Ovary (tissue), 3 donors: ENCODE measurements at regions not wholly inside any gene's neighbourhood (a gene's known extent, or its start where the extent isn't known, plus 50 kb on each side); places are given as distances from the start of the nearest gene placed in this dataset.

Experiments
- POLR2A ChIP-seq: fragments of 450-650 bp; IDR thresholded peaks from one replicate; pipeline ENCODE4 v1.6.1; 2017; ENCODE audit warnings: antibody characterized with exemption, mild to moderate bottlenecking, moderate library complexity
- TF ChIP-seq, protein P1 (sequence below), 3 donors: fragments of 450-650 bp in 2 of 3; fragments of 200-600 bp in 1 of 3; IDR thresholded peaks; one replicate each; pipeline versions ENCODE4 v1.5.1 to v1.8.0; 2016 to 2022; ENCODE audit warnings: antibody characterized with exemption in 3 of 3, mild to moderate bottlenecking in 1 of 3
- donor health status: DM: no; HTN: no; CAD: no.

DNA sequence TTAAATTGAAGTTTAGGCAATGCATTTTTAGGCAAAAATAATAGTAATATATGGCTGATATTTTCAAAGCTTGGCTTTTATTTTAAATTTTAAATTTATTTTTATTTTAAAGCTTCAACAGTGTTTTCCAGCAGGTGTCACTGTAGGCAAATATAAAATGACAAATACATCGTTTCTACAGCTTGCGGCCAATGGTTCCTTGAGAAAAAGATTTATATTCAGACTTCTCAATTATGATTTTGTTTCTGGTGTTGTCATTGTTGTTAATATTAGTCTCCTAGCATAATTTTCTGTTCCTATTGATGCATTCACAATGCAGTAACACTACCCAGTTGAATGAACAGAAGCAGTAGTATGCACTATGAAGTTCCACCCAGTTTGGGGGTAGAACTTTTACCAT, 220.7 kb upstream of the DNAJC19 start:
- TF ChIP-seq, protein P1, sequence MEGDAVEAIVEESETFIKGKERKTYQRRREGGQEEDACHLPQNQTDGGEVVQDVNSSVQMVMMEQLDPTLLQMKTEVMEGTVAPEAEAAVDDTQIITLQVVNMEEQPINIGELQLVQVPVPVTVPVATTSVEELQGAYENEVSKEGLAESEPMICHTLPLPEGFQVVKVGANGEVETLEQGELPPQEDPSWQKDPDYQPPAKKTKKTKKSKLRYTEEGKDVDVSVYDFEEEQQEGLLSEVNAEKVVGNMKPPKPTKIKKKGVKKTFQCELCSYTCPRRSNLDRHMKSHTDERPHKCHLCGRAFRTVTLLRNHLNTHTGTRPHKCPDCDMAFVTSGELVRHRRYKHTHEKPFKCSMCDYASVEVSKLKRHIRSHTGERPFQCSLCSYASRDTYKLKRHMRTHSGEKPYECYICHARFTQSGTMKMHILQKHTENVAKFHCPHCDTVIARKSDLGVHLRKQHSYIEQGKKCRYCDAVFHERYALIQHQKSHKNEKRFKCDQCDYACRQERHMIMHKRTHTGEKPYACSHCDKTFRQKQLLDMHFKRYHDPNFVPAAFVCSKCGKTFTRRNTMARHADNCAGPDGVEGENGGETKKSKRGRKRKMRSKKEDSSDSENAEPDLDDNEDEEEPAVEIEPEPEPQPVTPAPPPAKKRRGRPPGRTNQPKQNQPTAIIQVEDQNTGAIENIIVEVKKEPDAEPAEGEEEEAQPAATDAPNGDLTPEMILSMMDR (IDR thresholded peaks at IDR 0.05), result no peak
- TF ChIP-seq POLR2A, result no peak
